ENCODE measurements at regions not wholly inside any gene's neighbourhood (a gene's known extent, or its start where the extent isn't known, plus 50 kb on each side); places are given as distances from the start of the nearest gene placed in this dataset.

DNA sequence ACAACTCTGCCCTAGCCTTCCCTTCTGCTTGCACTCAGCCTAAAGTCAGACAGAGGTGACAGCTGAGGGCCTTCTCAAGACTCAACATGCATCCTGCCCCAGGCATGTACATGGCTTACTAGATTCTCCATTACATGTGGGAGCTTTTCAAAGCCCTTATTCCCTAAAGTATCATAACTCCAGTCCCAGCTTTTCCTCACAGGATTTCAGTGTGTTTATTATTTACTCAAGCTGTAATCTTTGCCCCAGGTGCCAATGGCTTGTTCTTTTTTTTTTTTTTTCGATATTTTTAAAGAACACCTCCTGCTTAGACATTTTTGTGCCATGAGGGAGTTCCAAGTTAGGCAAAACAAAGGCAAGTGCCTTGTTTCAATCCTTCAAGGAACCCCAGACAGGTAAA, 154.0 kb upstream of the RADX start:
- H4K8ac ChIP-seq (replicated peaks; ENCODE audit: insufficient read length, low read depth, low read length) = no peak overlapping the region
- no peak overlapping the region for H2BK20ac ChIP-seq (ENCODE audit: low read depth, low read length, poor library complexity, severe bottlenecking)
- H3K79me2 ChIP-seq (ENCODE audit: insufficient read depth, low read length) = no peaks in the 10 kb centered on the region
- H3K9ac ChIP-seq (ENCODE audit: extremely low read depth, insufficient read length, low read length) = no peak overlapping the region
- no peak overlapping the region for H4K91ac ChIP-seq (ENCODE audit: insufficient read length, low read depth, low read length)
- H3K9me3 ChIP-seq (ENCODE audit: control insufficient read depth, low read depth, low read length) = no peaks in the 10 kb centered on the region
- H2BK120ac ChIP-seq (ENCODE audit: low read depth, low read length, poor library complexity, severe bottlenecking) = no peak overlapping the region
- H3K18ac ChIP-seq (ENCODE audit: insufficient read length, low read depth, low read length) = no peak overlapping the region
- no peak overlapping the region for H3K4me3 Mint-ChIP-seq
- H3K4me1 Mint-ChIP-seq = no peaks in the 10 kb centered on the region
- no peaks in the 10 kb centered on the region for H3K23me2 ChIP-seq (ENCODE audit: insufficient read length, low read depth, low read length, poor library complexity, severe bottlenecking)
- H3K79me1 ChIP-seq (ENCODE audit: insufficient read depth, low read depth, low read length, poor library complexity, severe bottlenecking) = no peaks in the 10 kb centered on the region
- H3K27me3 ChIP-seq (ENCODE audit: insufficient read depth, low read length) = no peaks in the 10 kb centered on the region
- H3K4me2 ChIP-seq (ENCODE audit: insufficient read depth, insufficient read length, low read length) = no peak overlapping the region
- H4K5ac ChIP-seq (ENCODE audit: insufficient read length, low read depth, low read length) = no peak overlapping the region
- H2AK5ac ChIP-seq (ENCODE audit: insufficient read length, low read length) = no peak overlapping the region
- H2BK15ac ChIP-seq (ENCODE audit: low read depth, low read length) = no peak overlapping the region
- H2BK12ac ChIP-seq (ENCODE audit: insufficient read length, low read depth, low read length) = no peak overlapping the region
- peaks cover 4% of the 10 kb centered on the region for H3K27me3 Mint-ChIP-seq (ENCODE audit: low read depth)
- no peak overlapping the region for H3K27ac Mint-ChIP-seq
- no peak overlapping the region for H3K4ac ChIP-seq (ENCODE audit: low read depth, low read length)
- H3K23ac ChIP-seq (ENCODE audit: insufficient read length, low read depth, low read length) = no peak overlapping the region
- H4K20me1 ChIP-seq (ENCODE audit: control insufficient read depth, insufficient read depth, insufficient read length) = no peaks in the 10 kb centered on the region
- no CpG with 5 or more reads among the region's 1 CpG for WGBS (ENCODE audit: extremely low coverage, insufficient read length, low lambda C conversion rate)
- H2AFZ ChIP-seq (ENCODE audit: low read length) = no peak overlapping the region
- TF ChIP-seq, protein P1, sequence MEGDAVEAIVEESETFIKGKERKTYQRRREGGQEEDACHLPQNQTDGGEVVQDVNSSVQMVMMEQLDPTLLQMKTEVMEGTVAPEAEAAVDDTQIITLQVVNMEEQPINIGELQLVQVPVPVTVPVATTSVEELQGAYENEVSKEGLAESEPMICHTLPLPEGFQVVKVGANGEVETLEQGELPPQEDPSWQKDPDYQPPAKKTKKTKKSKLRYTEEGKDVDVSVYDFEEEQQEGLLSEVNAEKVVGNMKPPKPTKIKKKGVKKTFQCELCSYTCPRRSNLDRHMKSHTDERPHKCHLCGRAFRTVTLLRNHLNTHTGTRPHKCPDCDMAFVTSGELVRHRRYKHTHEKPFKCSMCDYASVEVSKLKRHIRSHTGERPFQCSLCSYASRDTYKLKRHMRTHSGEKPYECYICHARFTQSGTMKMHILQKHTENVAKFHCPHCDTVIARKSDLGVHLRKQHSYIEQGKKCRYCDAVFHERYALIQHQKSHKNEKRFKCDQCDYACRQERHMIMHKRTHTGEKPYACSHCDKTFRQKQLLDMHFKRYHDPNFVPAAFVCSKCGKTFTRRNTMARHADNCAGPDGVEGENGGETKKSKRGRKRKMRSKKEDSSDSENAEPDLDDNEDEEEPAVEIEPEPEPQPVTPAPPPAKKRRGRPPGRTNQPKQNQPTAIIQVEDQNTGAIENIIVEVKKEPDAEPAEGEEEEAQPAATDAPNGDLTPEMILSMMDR (conservative IDR thresholded peaks at IDR 0.05) = no peak
- H3K4me1 ChIP-seq (ENCODE audit: insufficient read depth, low read length) = no peaks in the 10 kb centered on the region
- peaks cover 9 to 67% of the 10 kb centered on the region in 2 experiments for H3K9me3 Mint-ChIP-seq
- H3K36me3 Mint-ChIP-seq (ENCODE audit: insufficient read depth in 1 of 3, low read depth in 3 of 3) = no peaks in the 10 kb centered on the region; a peak in 2 of 7 replicates
- no peak for DNase-seq
- H3K27ac ChIP-seq (ENCODE audit: insufficient read length, low read depth, low read length) = no peak overlapping the region
- no peak overlapping the region for H3K56ac ChIP-seq (ENCODE audit: insufficient read length, low read depth, low read length)
- no peak overlapping the region for H2BK5ac ChIP-seq (ENCODE audit: insufficient read length, low read length)
- no peak overlapping the region for H3K14ac ChIP-seq (ENCODE audit: insufficient read depth, low read length)
- H3T11ph ChIP-seq (ENCODE audit: low read length) = no peak overlapping the region

All from H9 (cell line).